ENCODE measurements at regions not wholly inside any gene's neighbourhood (a gene's known extent, or its start where the extent isn't known, plus 50 kb on each side); places are given as distances from the start of the nearest gene placed in this dataset.
"Not testable (repeated sequence)": the region's sequence is repeated elsewhere in the genome, so short reads cannot be mapped to it uniquely, and the experiment has no call there.

- no peak overlapping the region for H3K4me3 ChIP-seq (ENCODE audit: low read depth, low read length)
- no peak for TF ChIP-seq CTCF (IDR thresholded peaks at IDR 0.05; ENCODE audit: low read depth, low read length)
- in situ Hi-C loops (cut with HindIII; ENCODE audit: low sequenced_read_pairs), result no loop called here
- DNase-seq (ENCODE audit: low read depth, low spot score), result no peak
Observed at GRCh38 chr12:105477873-105478272, 147.4 kb downstream of the C12orf75 start.

GRCh38 chr12:105478788-105479187 is 148.3 kb downstream of the C12orf75 start:
- H3K4me3 ChIP-seq (ENCODE audit: low read depth, low read length); DNase-seq (ENCODE audit: low read depth, low spot score); in situ Hi-C loops (cut with HindIII; ENCODE audit: low sequenced_read_pairs): not testable (repeated sequence)

- TF ChIP-seq CTCF (IDR thresholded peaks at IDR 0.05; ENCODE audit: low read depth, low read length), result no peak
- in situ Hi-C loops (cut with HindIII; ENCODE audit: low sequenced_read_pairs), result no loop called here
- no peak for DNase-seq (ENCODE audit: low read depth, low spot score)
- H3K4me3 ChIP-seq (ENCODE audit: low read depth, low read length), result no peak overlapping the region
Observed at GRCh38 chr12:105479710-105480109, 149.2 kb downstream of the C12orf75 start.

- H3K4me3 ChIP-seq (ENCODE audit: low read depth, low read length), result no peak overlapping the region
- no peak for DNase-seq (ENCODE audit: low read depth, low spot score)
- in situ Hi-C loops (cut with HindIII; ENCODE audit: low sequenced_read_pairs), result no loop called here
- no peak for TF ChIP-seq CTCF (IDR thresholded peaks at IDR 0.05; ENCODE audit: low read depth, low read length)
Observed at GRCh38 chr12:105480162-105480561, 149.7 kb downstream of the C12orf75 start.

GRCh38 chr12:105481392-105482300 is 151.2 kb downstream of the C12orf75 start:
- no peak for TF ChIP-seq CTCF (IDR thresholded peaks at IDR 0.05; ENCODE audit: low read depth, low read length)
- H3K4me3 ChIP-seq (ENCODE audit: low read depth, low read length), result no peak overlapping the region
- in situ Hi-C loops (cut with HindIII; ENCODE audit: low sequenced_read_pairs), result no loop called here
- no peak for DNase-seq (ENCODE audit: low read depth, low spot score)

GRCh38 chr12:105482951-105483350 is 152.5 kb downstream of the C12orf75 start:
- in situ Hi-C loops (cut with HindIII; ENCODE audit: low sequenced_read_pairs), result no loop called here
- TF ChIP-seq CTCF (IDR thresholded peaks at IDR 0.05; ENCODE audit: low read depth, low read length), result no peak
- no peak overlapping the region for H3K4me3 ChIP-seq (ENCODE audit: low read depth, low read length)
- DNase-seq (ENCODE audit: low read depth, low spot score), result no peak

- in situ Hi-C loops (cut with HindIII; ENCODE audit: low sequenced_read_pairs), result no loop called here
- DNase-seq (ENCODE audit: low read depth, low spot score), result no peak
- no peak for TF ChIP-seq CTCF (IDR thresholded peaks at IDR 0.05; ENCODE audit: low read depth, low read length)
- no peak overlapping the region for H3K4me3 ChIP-seq (ENCODE audit: low read depth, low read length)
Observed at GRCh38 chr12:105483691-105484090, 153.2 kb downstream of the C12orf75 start.

Measured in astrocyte of the spinal cord (primary cell).